ENCODE measurements at regions not wholly inside any gene's neighbourhood (a gene's known extent, or its start where the extent isn't known, plus 50 kb on each side); places are given as distances from the start of the nearest gene placed in this dataset.

DNA sequence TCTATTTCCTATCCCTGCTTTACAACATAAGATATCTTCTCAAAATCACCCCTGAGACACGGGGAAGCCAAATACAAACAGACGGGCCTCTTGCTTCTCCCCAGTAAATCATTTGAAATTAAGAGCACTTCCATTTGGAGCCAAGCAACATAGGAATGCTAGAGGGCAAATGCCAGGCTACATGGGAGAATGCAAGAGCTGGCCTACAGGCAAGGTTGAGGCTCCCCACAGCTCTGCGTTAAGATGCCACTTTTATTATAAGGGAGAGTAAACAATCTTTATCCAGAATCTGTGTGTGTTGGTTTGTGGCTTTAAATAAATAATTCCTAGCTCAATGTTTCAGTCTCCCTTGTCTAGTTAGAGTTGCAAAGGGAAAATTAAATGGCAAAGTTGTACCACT lies 305.1 kb upstream of the KCNH8 start:
- TF ChIP-seq POLR2A (IDR thresholded peaks at IDR 0.05; ENCODE audit: low read length) (no peak), GATA1 (IDR thresholded peaks at IDR 0.05; ENCODE audit: low read depth, low read length) (no peak)

Data from erythroblast (primary cell).